Pancreas (tissue), 10 donors: ENCODE measurements at regions not wholly inside any gene's neighbourhood (a gene's known extent, or its start where the extent isn't known, plus 50 kb on each side); places are given as distances from the start of the nearest gene placed in this dataset.

Experiments
- ATAC-seq, 4 donors: fragments of 200-7000 bp; cut with Tn5 transposase; one replicate each; pipeline versions ENCODE4 v1.8.0 to v1.9.1; 2020; ENCODE audit warnings: mild to moderate bottlenecking in 4 of 4, moderate library complexity in 4 of 4
- DNase-seq, 6 donors: peaks; one replicate each; pipeline ENCODE4 v3.0.0-alpha.2; 2020
- FAIRE-seq: peaks from 2 replicates; lab custom pipeline; 2012; peaks lifted over from hg19 to GRCh38; lab: Jason Lieb, UNC
- H3K27ac ChIP-seq, 4 donors: fragments of 200-600 bp; sonication (generic); 1 replicate in 3 of 4; 2 replicates in 1 of 4; pipeline versions ENCODE4 v1.5.0 to v1.8.0; 2020
- H3K27me3 ChIP-seq, 4 donors: fragments of 200-600 bp; one replicate each; pipeline ENCODE4 v1.8.0; 2021
- H3K36me3 ChIP-seq, 3 donors: fragments of 200-600 bp; sonication (generic) in 1 of 3; one replicate each; pipeline versions ENCODE4 v1.5.0 to v1.8.0; 2020 to 2021
- H3K4me1 ChIP-seq, 3 donors: fragments of 200-600 bp; one replicate each; pipeline ENCODE4 v1.8.0; 2021
- H3K4me3 ChIP-seq, 4 donors: fragments of 200-600 bp; sonication (generic) in 2 of 4; one replicate each; pipeline versions ENCODE4 v1.5.0 to v1.8.0; 2020 to 2021
- H3K9me3 ChIP-seq, 4 donors: fragments of 200-600 bp; one replicate each; pipeline ENCODE4 v1.8.0; 2021
- WGBS, 2 donors: extraction: QIAGEN DNeasy Blood & Tissue Kit; methylation state at CpG; one replicate each; pipeline ENCODE4 v1.1.7; 2013; 5-methylcytosine and 5-hydroxymethylcytosine counted together
- intact Hi-C, 3 donors: fragments of 100-400 bp; cut with DNase I; formaldehyde crosslinking; loops; one replicate each; pipeline versions ENCODE4 v1.11.1 to v1.14.2; 2022
- TF ChIP-seq, protein P1 (sequence below), 4 donors: fragments of 200-600 bp; sonication (generic) in 3 of 4; IDR thresholded peaks; one replicate each; pipeline versions ENCODE4 v1.5.0 to v1.8.0; 2021; ENCODE audit warnings: antibody characterized with exemption in 4 of 4
- donor health status: healthy with polysubstance abuse.
- donor health status: DM: no; HTN: no; CAD: no; lungs with moderate emphysema.
- donor health status: DM: no; HTN: no; CAD: no.
- donor health status: control.
- donor health status: control.
- donor health status: Bipolar disorder and iron deficiency.
- donor health status: DM: yes; HTN: yes; CAD: no.
- donor health status: DM: no; HTN: no; CAD: no.
- donor health status: DM: no; HTN: no; CAD: no.
- donor health status: DM: yes; HTN: yes; CAD: no.

DNA sequence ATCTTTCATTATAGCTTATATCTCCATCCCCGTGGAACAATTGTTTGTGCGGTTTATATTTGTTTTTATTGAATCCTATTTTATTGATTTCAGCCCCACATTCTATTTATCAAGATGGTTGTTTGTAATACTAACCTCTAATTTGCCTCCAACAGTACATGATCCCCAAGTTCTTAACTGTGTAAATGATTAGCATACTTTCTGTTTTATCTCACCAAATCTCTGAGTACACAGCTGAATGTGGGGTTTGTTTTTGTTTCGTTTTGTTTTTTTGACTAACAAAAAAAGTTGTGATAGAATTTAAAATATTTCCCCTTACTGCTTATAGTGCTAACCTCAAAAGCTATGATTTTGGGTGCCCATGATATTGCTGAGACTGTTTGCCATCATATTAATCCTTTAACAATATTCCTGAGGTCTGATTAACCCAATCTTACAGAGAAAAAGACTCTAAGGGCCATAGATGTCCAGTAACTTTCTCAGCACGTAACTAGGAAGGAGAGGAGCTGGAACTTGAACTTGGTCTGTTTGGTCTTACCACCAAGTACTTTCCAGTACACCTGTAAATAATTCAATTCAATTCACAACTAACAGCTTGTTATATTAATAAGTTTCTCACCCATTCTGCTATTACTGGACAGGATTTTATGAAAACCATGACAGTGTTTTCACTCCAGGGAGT is 789.8 kb downstream of the TUSC7 start:
- H3K27ac ChIP-seq, result no peak overlapping the region
- no peaks in the 10 kb centered on the region for H3K9me3 ChIP-seq
- H3K27me3 ChIP-seq, result no peaks in the 10 kb centered on the region
- H3K36me3 ChIP-seq, result no peaks in the 10 kb centered on the region
- WGBS, 2 donors, result 55 to 56% methylated on average over 4 of the region's 4 CpGs
- H3K4me3 ChIP-seq, result no peak overlapping the region
- TF ChIP-seq, protein P1, sequence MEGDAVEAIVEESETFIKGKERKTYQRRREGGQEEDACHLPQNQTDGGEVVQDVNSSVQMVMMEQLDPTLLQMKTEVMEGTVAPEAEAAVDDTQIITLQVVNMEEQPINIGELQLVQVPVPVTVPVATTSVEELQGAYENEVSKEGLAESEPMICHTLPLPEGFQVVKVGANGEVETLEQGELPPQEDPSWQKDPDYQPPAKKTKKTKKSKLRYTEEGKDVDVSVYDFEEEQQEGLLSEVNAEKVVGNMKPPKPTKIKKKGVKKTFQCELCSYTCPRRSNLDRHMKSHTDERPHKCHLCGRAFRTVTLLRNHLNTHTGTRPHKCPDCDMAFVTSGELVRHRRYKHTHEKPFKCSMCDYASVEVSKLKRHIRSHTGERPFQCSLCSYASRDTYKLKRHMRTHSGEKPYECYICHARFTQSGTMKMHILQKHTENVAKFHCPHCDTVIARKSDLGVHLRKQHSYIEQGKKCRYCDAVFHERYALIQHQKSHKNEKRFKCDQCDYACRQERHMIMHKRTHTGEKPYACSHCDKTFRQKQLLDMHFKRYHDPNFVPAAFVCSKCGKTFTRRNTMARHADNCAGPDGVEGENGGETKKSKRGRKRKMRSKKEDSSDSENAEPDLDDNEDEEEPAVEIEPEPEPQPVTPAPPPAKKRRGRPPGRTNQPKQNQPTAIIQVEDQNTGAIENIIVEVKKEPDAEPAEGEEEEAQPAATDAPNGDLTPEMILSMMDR (IDR thresholded peaks at IDR 0.05), result no peak
- intact Hi-C loops, result no loop called here
- DNase-seq (no peak), FAIRE-seq (no peak), ATAC-seq (no peak)
- no peaks in the 10 kb centered on the region for H3K4me1 ChIP-seq

GRCh38 chr3:117507958-117508357 is 798.4 kb downstream of the TUSC7 start:
- no peak overlapping the region for H3K4me3 ChIP-seq
- FAIRE-seq (no peak), ATAC-seq (no peak)

GRCh38 chr3:117509858-117510257 is 800.3 kb downstream of the TUSC7 start:
- intact Hi-C loops, result no loop called here
- ATAC-seq, result no peak
- 93 to 100% methylated on average over 1 of the region's 1 CpG for WGBS, 2 donors
- TF ChIP-seq, protein P1 (IDR thresholded peaks at IDR 0.05), result no peak
- DNase-seq, result no peak
- Histone ChIP-seq H3K36me3 (no peaks in the 10 kb centered on the region), H3K9me3 (no peaks in the 10 kb centered on the region), H3K27me3 (no peaks in the 10 kb centered on the region), H3K4me3 (no peak overlapping the region), H3K27ac (no peak overlapping the region), H3K4me1 (no peaks in the 10 kb centered on the region)
- FAIRE-seq, result no peak

More at GRCh38 chr3:117507958-117508357, 798.4 kb downstream of the TUSC7 start:
- H3K4me1 ChIP-seq, result no peaks in the 10 kb centered on the region
- no peaks in the 10 kb centered on the region for H3K27me3 ChIP-seq
- H3K36me3 ChIP-seq, result no peaks in the 10 kb centered on the region
- H3K27ac ChIP-seq, result no peak overlapping the region
- DNase-seq, result no peak
- 94 to 97% methylated on average over 1 of the region's 1 CpG for WGBS, 2 donors
- TF ChIP-seq, protein P1 (IDR thresholded peaks at IDR 0.05), result no peak
- H3K9me3 ChIP-seq, result no peaks in the 10 kb centered on the region
- intact Hi-C loops, result no loop called here

- Histone ChIP-seq H3K9me3 (no peaks in the 10 kb centered on the region), H3K27me3 (no peaks in the 10 kb centered on the region), H3K4me3 (no peak overlapping the region), H3K36me3 (no peaks in the 10 kb centered on the region), H3K4me1 (no peaks in the 10 kb centered on the region), H3K27ac (no peak overlapping the region)
- intact Hi-C loops, result no loop called here
- WGBS, 2 donors, result 68 to 75% methylated on average over 1 of the region's 1 CpG
- TF ChIP-seq, protein P1 (IDR thresholded peaks at IDR 0.05), result no peak
- FAIRE-seq (no peak), ATAC-seq (no peak), DNase-seq (no peak)
These were observed 800.8 kb downstream of the TUSC7 start for GRCh38 chr3:117510396-117510795.

GRCh38 chr3:117512975-117513374 is 803.4 kb downstream of the TUSC7 start:
- Histone ChIP-seq H3K4me3 (no peak overlapping the region), H3K27me3 (no peaks in the 10 kb centered on the region), H3K4me1 (no peaks in the 10 kb centered on the region), H3K27ac (no peak overlapping the region), H3K36me3 (no peaks in the 10 kb centered on the region), H3K9me3 (no peaks in the 10 kb centered on the region)
- WGBS, 2 donors, result 65 to 69% methylated on average over 1 of the region's 1 CpG
- intact Hi-C loops, result no loop called here
- DNase-seq, result no peak
- FAIRE-seq, result no peak
- no peak for ATAC-seq
- TF ChIP-seq, protein P1 (IDR thresholded peaks at IDR 0.05), result no peak
